ENCODE measurements at regions not wholly inside any gene's neighbourhood (a gene's known extent, or its start where the extent isn't known, plus 50 kb on each side); places are given as distances from the start of the nearest gene placed in this dataset.

- Histone ChIP-seq H3K27ac (ENCODE audit: low read depth, low read length) (no peak overlapping the region), H3K4me3 (ENCODE audit: low read length) (no peak overlapping the region), H3K9ac (ENCODE audit: extremely low read depth, low read length, poor library complexity, severe bottlenecking) (no peak overlapping the region), H3K4me1 (ENCODE audit: control insufficient read depth, insufficient read depth, low read length) (peaks cover 13% of the 10 kb centered on the region), H3K27me3 (ENCODE audit: control insufficient read depth, insufficient read depth, low read length, poor library complexity, severe bottlenecking) (no peaks in the 10 kb centered on the region), H3K9me3 (ENCODE audit: control insufficient read depth, low read length) (no peaks in the 10 kb centered on the region), H3K36me3 (ENCODE audit: control insufficient read depth, insufficient read depth, low read length) (no peaks in the 10 kb centered on the region)
- TF ChIP-seq, protein P1, sequence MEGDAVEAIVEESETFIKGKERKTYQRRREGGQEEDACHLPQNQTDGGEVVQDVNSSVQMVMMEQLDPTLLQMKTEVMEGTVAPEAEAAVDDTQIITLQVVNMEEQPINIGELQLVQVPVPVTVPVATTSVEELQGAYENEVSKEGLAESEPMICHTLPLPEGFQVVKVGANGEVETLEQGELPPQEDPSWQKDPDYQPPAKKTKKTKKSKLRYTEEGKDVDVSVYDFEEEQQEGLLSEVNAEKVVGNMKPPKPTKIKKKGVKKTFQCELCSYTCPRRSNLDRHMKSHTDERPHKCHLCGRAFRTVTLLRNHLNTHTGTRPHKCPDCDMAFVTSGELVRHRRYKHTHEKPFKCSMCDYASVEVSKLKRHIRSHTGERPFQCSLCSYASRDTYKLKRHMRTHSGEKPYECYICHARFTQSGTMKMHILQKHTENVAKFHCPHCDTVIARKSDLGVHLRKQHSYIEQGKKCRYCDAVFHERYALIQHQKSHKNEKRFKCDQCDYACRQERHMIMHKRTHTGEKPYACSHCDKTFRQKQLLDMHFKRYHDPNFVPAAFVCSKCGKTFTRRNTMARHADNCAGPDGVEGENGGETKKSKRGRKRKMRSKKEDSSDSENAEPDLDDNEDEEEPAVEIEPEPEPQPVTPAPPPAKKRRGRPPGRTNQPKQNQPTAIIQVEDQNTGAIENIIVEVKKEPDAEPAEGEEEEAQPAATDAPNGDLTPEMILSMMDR (conservative IDR thresholded peaks at IDR 0.05), result no peak
- Mint-ChIP-seq H3K9me3 (no peaks in the 10 kb centered on the region), H3K4me3 (no peak overlapping the region), H3K36me3 (ENCODE audit: low read depth) (no peaks in the 10 kb centered on the region), H3K4me1 (peaks cover 30% of the 10 kb centered on the region), H3K27ac (no peak overlapping the region), H3K27me3 (ENCODE audit: insufficient read depth) (peaks cover 4% of the 10 kb centered on the region)
- no peak for DNase-seq
- 90 to 100% methylated on average over 2 to 14 of the region's 14 CpGs for WGBS, 2 experiments (ENCODE audit: insufficient coverage in 1 of 2, insufficient read length in 1 of 2)
Measured at GRCh38 chr12:94074216-94074979, 74.0 kb upstream of the PLXNC1 start.

- Histone ChIP-seq H3K4me1 (ENCODE audit: control insufficient read depth, insufficient read depth, low read length) (peaks cover 17% of the 10 kb centered on the region), H3K9ac (ENCODE audit: extremely low read depth, low read length, poor library complexity, severe bottlenecking) (no peak overlapping the region), H3K9me3 (ENCODE audit: control insufficient read depth, low read length) (no peaks in the 10 kb centered on the region), H3K27ac (ENCODE audit: low read depth, low read length) (no peak overlapping the region), H3K36me3 (ENCODE audit: control insufficient read depth, insufficient read depth, low read length) (no peaks in the 10 kb centered on the region), H3K27me3 (ENCODE audit: control insufficient read depth, insufficient read depth, low read length, poor library complexity, severe bottlenecking) (no peaks in the 10 kb centered on the region), H3K4me3 (ENCODE audit: low read length) (no peak overlapping the region)
- Mint-ChIP-seq H3K36me3 (ENCODE audit: low read depth) (no peaks in the 10 kb centered on the region), H3K9me3 (no peaks in the 10 kb centered on the region), H3K27me3 (ENCODE audit: insufficient read depth) (peaks cover 4% of the 10 kb centered on the region), H3K27ac (no peak overlapping the region), H3K4me3 (no peak overlapping the region), H3K4me1 (peaks cover 37% of the 10 kb centered on the region)
- TF ChIP-seq, protein P1 (conservative IDR thresholded peaks at IDR 0.05), result peak; percentile 82
- peak; percentile 83 for DNase-seq
- WGBS, 2 experiments (ENCODE audit: insufficient coverage in 1 of 2, insufficient read length in 1 of 2), result 60 to 66% methylated on average over 5 of the region's 5 CpGs
Measured at GRCh38 chr12:94074980-94075629, 73.3 kb upstream of the PLXNC1 start.

DNA sequence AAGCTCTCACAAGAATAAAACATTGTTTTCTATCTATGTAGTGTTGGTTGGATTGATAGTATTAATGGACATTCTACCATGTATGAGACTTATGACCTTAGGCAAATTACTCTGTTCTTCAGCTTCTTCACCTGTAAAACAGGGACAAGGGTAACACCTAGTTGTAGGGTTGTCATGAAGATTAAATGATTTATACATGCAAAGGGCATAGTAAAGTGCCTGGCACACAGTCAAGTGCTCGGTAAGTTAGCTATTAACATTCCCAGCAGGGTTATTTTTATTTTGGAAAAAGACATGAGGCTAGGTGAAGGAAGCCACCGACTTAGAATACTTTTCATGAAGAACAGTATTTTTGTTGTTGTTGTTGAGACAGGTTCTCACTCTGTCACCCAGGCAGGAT is 71.2 kb upstream of the PLXNC1 start:
- no peak for DNase-seq
- WGBS, 2 experiments (ENCODE audit: insufficient coverage in 1 of 2, insufficient read length in 1 of 2), result 76 to 85% methylated on average over 2 of the region's 2 CpGs

More for the DNA sequence above, 71.2 kb upstream of the PLXNC1 start:
- peaks cover 38% of the 10 kb centered on the region for H3K4me1 Mint-ChIP-seq
- Histone ChIP-seq H3K4me1 (ENCODE audit: control insufficient read depth, insufficient read depth, low read length) (peaks cover 17% of the 10 kb centered on the region), H3K4me3 (ENCODE audit: low read length) (no peak overlapping the region), H3K9me3 (ENCODE audit: control insufficient read depth, low read length) (no peaks in the 10 kb centered on the region), H3K27ac (ENCODE audit: low read depth, low read length) (no peak overlapping the region), H3K27me3 (ENCODE audit: control insufficient read depth, insufficient read depth, low read length, poor library complexity, severe bottlenecking) (no peaks in the 10 kb centered on the region), H3K9ac (ENCODE audit: extremely low read depth, low read length, poor library complexity, severe bottlenecking) (no peak overlapping the region), H3K36me3 (ENCODE audit: control insufficient read depth, insufficient read depth, low read length) (no peaks in the 10 kb centered on the region)
- H3K9me3 Mint-ChIP-seq, result no peaks in the 10 kb centered on the region
- H3K4me3 Mint-ChIP-seq, result no peak overlapping the region
- H3K27ac Mint-ChIP-seq, result no peak overlapping the region
- H3K27me3 Mint-ChIP-seq (ENCODE audit: insufficient read depth), result no peaks in the 10 kb centered on the region
- TF ChIP-seq, protein P1 (conservative IDR thresholded peaks at IDR 0.05), result no peak
- H3K36me3 Mint-ChIP-seq (ENCODE audit: low read depth), result no peaks in the 10 kb centered on the region

Measured in endodermal cell (in vitro differentiated cells).